K562 (cell line): ENCODE measurements at regions not wholly inside any gene's neighbourhood (a gene's known extent, or its start where the extent isn't known, plus 50 kb on each side); places are given as distances from the start of the nearest gene placed in this dataset.

Source experiments
- ATAC-seq: fragments of 200-7000 bp; cut with Tn5 transposase; 3 replicates; pipeline ENCODE4 v1.9.1; 2020; ENCODE audit warnings: moderate library complexity
- BruUV-seq: library from RNA; stranded (reverse); fragments of 400-500 nt; replicated peaks from 2 replicates; lab custom pipeline; 2021; lab: Mats Ljungman, UMichigan
- CTCF ChIA-PET: fragments of 300-600 bp; formaldehyde crosslinking; extraction: SDS; loops from one replicate; lab custom pipeline; 2021; ENCODE audit warnings: low intra/inter-chr PET ratio; lab: Yijun Ruan, JAX
- POLR2A ChIA-PET: fragments of 300-600, 350-650 bp; sonication (Branson Sonifier 250); formaldehyde crosslinking; extraction: SDS; loops from one replicate; lab custom pipeline; 2021; ENCODE audit warnings: antibody characterized with exemption, inconsistent platforms; lab: Yijun Ruan, JAX
- DNase-seq, 4 experiments: peaks; one replicate each; pipeline versions ENCODE4 v3.0.0 to v3.0.0-alpha.2; 2011 to 2018; ENCODE audit warnings: low spot score in 3 of 4, mixed read lengths in 3 of 4; ENCODE audit errors: extremely low read depth in 1 of 4
- FAIRE-seq: peaks from 2 replicates; lab custom pipeline; 2011; peaks lifted over from hg19 to GRCh38; lab: Jason Lieb, UNC
- H2AFZ ChIP-seq: 2 replicates; pipeline ENCODE4 v1.6.0; 2011; ENCODE audit warnings: low read depth, low read length, control low read depth, inconsistent platforms
- H3K27ac ChIP-seq: fragments of 200-600 bp; 3 replicates; pipeline ENCODE4 v1.8.0; 2011; ENCODE audit warnings: low read depth, mild to moderate bottlenecking, control low read depth, inconsistent platforms, low read length, moderate library complexity, mixed read lengths; ENCODE audit errors: extremely low read depth
- H3K27me3 ChIP-seq, 2 experiments: fragments of 300-600 bp in 1 of 2; 2 replicates in 1 of 2; 3 replicates in 1 of 2; pipeline versions ENCODE4 v1.6.0 to v1.8.0; 2011; ENCODE audit warnings: inconsistent platforms in 2 of 2, low read length in 2 of 2, mild to moderate bottlenecking in 1 of 2, mixed read lengths in 1 of 2, moderate library complexity in 1 of 2; ENCODE audit not compliant: control insufficient read depth in 2 of 2, insufficient read depth in 2 of 2
- H3K36me3 ChIP-seq: fragments of 300-600 bp; 3 replicates; pipeline ENCODE4 v1.8.0; 2011; ENCODE audit warnings: mild to moderate bottlenecking, low read length, inconsistent platforms; ENCODE audit not compliant: control insufficient read depth, insufficient read depth
- H3K4me1 ChIP-seq, 2 experiments: fragments of 200-600 bp in 1 of 2; replicated peaks in 1 of 2; 2 replicates in 1 of 2; 3 replicates in 1 of 2; pipeline versions ENCODE4 v1.5.1 to v1.8.0; 2011; ENCODE audit warnings: inconsistent platforms in 2 of 2, low read length in 2 of 2, mild to moderate bottlenecking in 1 of 2, mixed read lengths in 1 of 2, moderate library complexity in 1 of 2; ENCODE audit not compliant: control insufficient read depth in 2 of 2, insufficient read depth in 2 of 2
- H3K4me2 ChIP-seq: 2 replicates; pipeline ENCODE4 v1.6.1; 2011; ENCODE audit warnings: low read length, control low read depth, inconsistent platforms, mixed read lengths; ENCODE audit not compliant: insufficient read depth
- H3K4me3 ChIP-seq: fragments of 200-600 bp; sonication (generic), shearing (Covaris generic); 2 replicates; pipeline ENCODE4 v1.5.1; 2016; ENCODE audit warnings: control low read depth, inconsistent platforms
- H3K79me2 ChIP-seq: fragments of 200-600 bp; 3 replicates; pipeline ENCODE4 v1.8.0; 2011; ENCODE audit warnings: low read length, inconsistent platforms; ENCODE audit not compliant: control insufficient read depth, insufficient read depth
- H3K9ac ChIP-seq, 2 experiments: 2 replicates each; pipeline versions ENCODE4 v1.6.0 to v1.6.1; 2011; ENCODE audit warnings: low read depth in 2 of 2, low read length in 2 of 2, control low read depth in 1 of 2, inconsistent platforms in 1 of 2, mild to moderate bottlenecking in 1 of 2, mixed read lengths in 1 of 2; ENCODE audit not compliant: insufficient read depth in 1 of 2
- H3K9me1 ChIP-seq: one replicate; pipeline ENCODE4 v1.6.0; 2011; ENCODE audit warnings: inconsistent platforms, mild to moderate bottlenecking, low read length, moderate library complexity; ENCODE audit not compliant: control insufficient read depth, insufficient read depth
- H3K9me3 ChIP-seq: replicated peaks from 2 replicates; pipeline ENCODE4 v1.5.1; 2011; ENCODE audit warnings: low read depth, low read length, inconsistent platforms; ENCODE audit not compliant: control insufficient read depth, insufficient read depth
- H4K20me1 ChIP-seq: replicated peaks from 2 replicates; pipeline ENCODE4 v1.6.1; 2011; ENCODE audit warnings: low read length, inconsistent platforms, mixed read lengths; ENCODE audit not compliant: control insufficient read depth, insufficient read depth
- ARID1B ChIP-seq: fragments of 450-650 bp; IDR thresholded peaks from 2 replicates; pipeline ENCODE4 v1.6.1; 2016; ENCODE audit warnings: antibody characterized with exemption, mild to moderate bottlenecking, inconsistent platforms
- CHD4 ChIP-seq: fragments of 200-600 bp; sonication (generic); IDR thresholded peaks from 3 replicates; pipeline ENCODE4 v1.6.1; 2012; ENCODE audit warnings: low read depth, mild to moderate bottlenecking, mixed read lengths, low read length, inconsistent platforms; ENCODE audit not compliant: insufficient read depth, insufficient replicate concordance, poor library complexity, severe bottlenecking
- HNRNPL ChIP-seq: fragments of 200-400 bp; formaldehyde crosslinking; IDR thresholded peaks from 2 replicates; pipeline ENCODE4 v1.6.1; 2017; ENCODE audit warnings: low read depth, mild to moderate bottlenecking, low read length
- MYC ChIP-seq, 2 experiments: fragments of 250-450 bp in 1 of 2; sonication (Bioruptor Pico) in 1 of 2; IDR thresholded peaks; 2 replicates each; pipeline versions ENCODE4 v1.5.1 to v1.6.1; 2012 to 2021; ENCODE audit warnings: low read depth in 2 of 2, borderline replicate concordance in 1 of 2, improper control_type of control experiment in 1 of 2, low read length in 1 of 2, mild to moderate bottlenecking in 1 of 2, moderate library complexity in 1 of 2
- PRPF4 ChIP-seq: fragments of 200-400 bp; formaldehyde crosslinking; IDR thresholded peaks from one replicate; pipeline ENCODE4 v1.6.1; 2017; ENCODE audit warnings: low read length, low read depth, mild to moderate bottlenecking; ENCODE audit not compliant: insufficient read depth, poor library complexity, severe bottlenecking
- RBM14 ChIP-seq: fragments of 200-400 bp; formaldehyde crosslinking; IDR thresholded peaks from 2 replicates; pipeline ENCODE4 v1.6.1; 2018; ENCODE audit warnings: low read depth, mild to moderate bottlenecking, low read length, moderate library complexity, borderline replicate concordance; ENCODE audit not compliant: insufficient read depth
- ZNF311 ChIP-seq: fragments of 250-450 bp; sonication (Bioruptor Pico); IDR thresholded peaks from 2 replicates; pipeline ENCODE4 v1.4.0; 2020; ENCODE audit warnings: mild to moderate bottlenecking, moderate library complexity
- WGBS: fragments of 100-300 bp; shearing (Covaris generic); methylation state at CpG from one replicate; pipeline ENCODE4 v1.1.6; 2016; ENCODE audit warnings: low coverage, mixed read lengths; ENCODE audit not compliant: insufficient coverage; ENCODE audit errors: missing lambda C conversion rate; 5-methylcytosine and 5-hydroxymethylcytosine counted together
- in situ Hi-C: fragments of 300-500 bp; cut with MboI; formaldehyde crosslinking; loops from 4 replicates; pipeline ENCODE4 v1.15.0; 2018; ENCODE audit warnings: inconsistent platforms, mixed read lengths
- intact Hi-C: fragments of 100-400 bp; cut with micrococcal nuclease; formaldehyde crosslinking; loops from 2 replicates; pipeline ENCODE4 v1.14.2; 2022
- TF ChIP-seq, protein P1 (sequence below): fragments of 450-650 bp; IDR thresholded peaks from 2 replicates; pipeline ENCODE4 v1.6.1; 2016; ENCODE audit warnings: antibody characterized with exemption

DNA sequence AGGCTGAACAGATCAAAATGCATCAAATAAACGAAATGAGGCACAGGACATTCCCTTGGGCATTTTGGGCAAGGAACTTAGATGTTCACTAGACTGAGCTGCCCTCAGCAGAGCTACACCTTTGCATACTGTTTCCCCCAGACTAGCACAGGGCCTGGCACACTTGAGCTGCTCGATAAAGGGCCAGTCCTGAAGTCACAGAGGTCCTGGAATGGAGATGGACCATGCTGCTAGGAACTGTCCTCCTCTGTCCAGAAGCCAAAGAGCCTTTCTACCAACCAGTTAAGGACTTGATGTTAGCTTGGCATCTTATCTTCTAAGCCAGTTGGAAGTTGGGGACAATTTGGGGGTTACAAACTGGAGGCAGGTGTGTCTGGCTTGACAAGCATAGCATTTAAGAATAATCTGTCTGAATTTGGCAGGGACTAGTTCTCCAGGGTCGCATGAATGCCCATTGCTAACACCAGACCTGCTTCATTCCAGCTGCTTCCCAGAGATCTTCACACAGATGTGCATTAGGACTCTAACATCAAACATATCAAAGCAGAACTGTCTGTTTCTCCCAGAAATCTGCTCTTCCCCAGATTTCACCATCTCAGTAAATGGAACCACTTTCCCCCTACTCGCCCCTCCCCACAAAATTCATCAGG lies 152.2 kb upstream of the PDE1C start:
- WGBS = 5% methylated on average over 4 of the region's 4 CpGs
- no peak for TF ChIP-seq CHD4
- no TSS peak for BruUV-seq

DNA sequence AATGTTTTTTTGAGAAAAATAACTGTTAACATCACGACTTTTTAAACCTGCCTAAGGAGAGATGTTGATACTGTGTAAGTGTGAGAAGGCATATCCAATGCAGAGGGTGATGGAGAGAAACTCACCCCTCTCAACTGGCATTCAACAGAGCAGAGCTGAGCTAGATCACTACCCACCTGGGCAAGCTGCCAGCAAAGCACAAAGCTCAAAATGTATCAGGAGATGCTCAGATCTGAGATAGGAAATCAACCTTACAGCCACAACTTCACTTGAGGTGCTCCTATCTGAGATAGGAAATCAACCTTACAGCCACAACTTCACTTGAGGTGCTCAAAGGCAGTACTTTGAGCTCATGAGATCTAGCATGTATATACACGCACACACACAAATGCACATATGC lies 151.5 kb upstream of the PDE1C start:
- DNase-seq = no peak
- H3K9me1 ChIP-seq = no peaks in the 10 kb centered on the region
- BruUV-seq = no TSS peak
- in situ Hi-C loops (no loop called here), intact Hi-C loops (no loop called here)
- no peaks in the 10 kb centered on the region for H3K36me3 ChIP-seq
- peaks cover 2 to 5% of the 10 kb centered on the region in 2 experiments; a peak in 2 of 5 replicates for H3K27me3 ChIP-seq
- ChIA-PET CTCF (no interaction called here), POLR2A (no interaction called here)
- no peak overlapping the region for H3K4me3 ChIP-seq
- H3K79me2 ChIP-seq = no peaks in the 10 kb centered on the region
- no peak overlapping the region for H3K4me2 ChIP-seq
- no peak for FAIRE-seq
- no peak for ATAC-seq
- no peaks in the 10 kb centered on the region for H3K9me3 ChIP-seq
- TF ChIP-seq MYC (IDR thresholded peaks at IDR 0.05; ENCODE audit: low read depth, low read length) (no peak), MYC (CRISPR knock-in tag; IDR thresholded peaks at IDR 0.05; ENCODE audit: borderline replicate concordance, low read depth) (no peak), RBM14 (no peak), PRPF4 (no peak), ARID1B (no peak), HNRNPL (no peak), ZNF311 (no peak)
- TF ChIP-seq, protein P1, sequence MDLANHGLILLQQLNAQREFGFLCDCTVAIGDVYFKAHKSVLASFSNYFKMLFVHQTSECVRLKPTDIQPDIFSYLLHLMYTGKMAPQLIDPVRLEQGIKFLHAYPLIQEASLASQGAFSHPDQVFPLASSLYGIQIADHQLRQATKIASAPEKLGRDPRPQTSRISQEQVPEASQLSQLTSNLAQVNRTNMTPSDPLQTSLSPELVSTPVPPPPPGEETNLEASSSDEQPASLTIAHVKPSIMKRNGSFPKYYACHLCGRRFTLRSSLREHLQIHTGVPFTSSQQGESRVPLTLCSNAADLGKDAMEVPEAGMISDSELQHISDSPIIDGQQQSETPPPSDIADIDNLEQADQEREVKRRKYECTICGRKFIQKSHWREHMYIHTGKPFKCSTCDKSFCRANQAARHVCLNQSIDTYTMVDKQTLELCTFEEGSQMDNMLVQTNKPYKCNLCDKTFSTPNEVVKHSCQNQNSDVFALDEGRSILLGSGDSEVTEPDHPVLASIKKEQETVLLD = no peak
- 0% methylated on average over 2 of the region's 2 CpGs for WGBS
- H2AFZ ChIP-seq = no peak overlapping the region
- no peaks in the 10 kb centered on the region; the same call in 1 of the 2 replicates for H4K20me1 ChIP-seq
- H3K9ac ChIP-seq = no peak overlapping the region
- no peak overlapping the region for H3K27ac ChIP-seq
- no peaks in the 10 kb centered on the region for H3K4me1 ChIP-seq

More for the DNA sequence above, 152.2 kb upstream of the PDE1C start:
- DNase-seq = no peak
- FAIRE-seq = no peak
- in situ Hi-C loops (no loop called here), intact Hi-C loops (no loop called here)
- no peak overlapping the region for H3K9ac ChIP-seq
- no peak overlapping the region for H2AFZ ChIP-seq
- no peak overlapping the region for H3K4me2 ChIP-seq
- H3K27me3 ChIP-seq = peaks cover 2 to 5% of the 10 kb centered on the region in 2 experiments; a peak in 2 of 5 replicates
- no peak for ATAC-seq
- H3K9me3 ChIP-seq = no peaks in the 10 kb centered on the region
- ChIA-PET CTCF (no interaction called here), POLR2A (no interaction called here)
- H3K4me1 ChIP-seq = no peaks in the 10 kb centered on the region
- no peaks in the 10 kb centered on the region; the same call in 1 of the 2 replicates for H4K20me1 ChIP-seq
- H3K79me2 ChIP-seq = no peaks in the 10 kb centered on the region
- H3K36me3 ChIP-seq = no peaks in the 10 kb centered on the region
- no peaks in the 10 kb centered on the region for H3K9me1 ChIP-seq
- H3K4me3 ChIP-seq = no peak overlapping the region
- H3K27ac ChIP-seq = no peak overlapping the region
